COLO829 (cell line): ENCODE measurements at regions not wholly inside any gene's neighbourhood (a gene's known extent, or its start where the extent isn't known, plus 50 kb on each side); places are given as distances from the start of the nearest gene placed in this dataset.
"Not testable (repeated sequence)": the region's sequence is repeated elsewhere in the genome, so short reads cannot be mapped to it uniquely, and the experiment has no call there.

Experiments
- DNase-seq: peaks from one replicate; pipeline ENCODE4 v3.0.0; 2012; ENCODE audit warnings: low spot score

DNA sequence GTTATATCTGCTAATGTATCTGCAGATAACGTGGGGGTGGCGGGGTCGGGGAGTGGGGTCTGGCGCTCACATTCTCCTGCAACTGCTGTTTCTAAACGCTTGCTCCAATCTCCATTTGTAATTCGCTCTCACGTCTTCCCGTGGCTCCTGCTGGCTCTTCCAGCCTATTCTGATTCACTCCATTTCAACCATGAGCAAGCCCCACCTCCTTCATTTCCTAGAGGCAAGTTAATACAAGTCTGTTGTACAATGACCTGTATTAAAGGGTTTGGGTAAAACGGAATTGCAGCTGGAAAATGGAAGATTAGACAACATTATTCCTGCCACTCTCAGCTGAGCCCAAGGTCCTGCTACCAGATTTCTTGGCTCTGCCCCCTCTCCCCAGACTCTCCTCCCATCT is 132.3 kb downstream of the CSNK2A3 start:
- no peak for DNase-seq

DNA sequence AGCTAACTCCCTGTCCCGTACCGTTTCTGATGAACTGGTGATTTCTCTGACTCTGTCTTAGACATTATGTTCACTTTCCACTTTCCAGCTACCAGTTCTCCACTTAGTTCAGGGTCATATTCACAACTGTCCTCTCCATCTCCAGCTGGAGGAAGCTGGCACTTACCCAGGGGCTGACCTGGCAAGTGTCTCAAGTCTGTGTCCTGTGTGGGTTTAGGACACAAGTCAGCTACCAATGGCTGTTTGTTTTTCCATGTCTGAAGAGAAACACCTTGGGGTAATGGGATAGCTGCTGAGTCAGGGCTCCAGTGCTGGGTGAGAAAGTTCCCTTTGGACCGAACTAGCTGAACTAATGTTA is 134.4 kb downstream of the CSNK2A3 start:
- no peak for DNase-seq

DNA sequence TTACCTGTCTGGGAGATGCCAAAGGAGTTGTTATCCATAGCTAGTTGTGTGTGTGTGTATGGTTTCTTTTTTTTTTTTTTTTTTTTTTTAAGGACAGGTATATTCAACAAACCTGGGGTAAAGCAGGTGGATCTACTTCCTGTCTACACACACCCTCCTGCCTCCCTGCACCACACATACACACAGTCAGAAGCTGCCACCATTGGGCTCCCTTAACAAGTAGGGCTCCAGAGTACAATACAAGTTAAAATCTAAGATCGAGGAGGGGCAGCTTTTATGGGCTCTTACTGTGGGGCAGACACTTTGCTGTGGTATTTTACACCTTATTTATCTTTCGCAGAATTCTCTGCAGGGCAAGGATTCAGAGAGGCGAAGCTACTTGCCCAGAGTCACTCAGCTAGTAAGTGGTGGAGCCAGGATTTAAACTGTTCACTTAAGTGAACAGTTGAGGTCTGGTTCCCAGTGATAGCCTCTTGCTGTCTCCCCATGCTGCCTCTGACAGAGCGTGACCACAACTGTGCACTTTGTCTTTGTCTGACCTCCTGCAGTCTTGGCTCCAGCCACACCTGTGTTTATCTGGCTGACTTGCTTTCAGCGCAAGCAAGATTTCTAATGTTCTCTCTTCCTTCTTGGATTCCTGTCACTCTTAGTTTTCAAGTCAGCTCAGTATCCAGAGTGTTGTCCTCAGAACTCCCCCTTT is 135.0 kb downstream of the CSNK2A3 start:
- DNase-seq, result no peak

DNA sequence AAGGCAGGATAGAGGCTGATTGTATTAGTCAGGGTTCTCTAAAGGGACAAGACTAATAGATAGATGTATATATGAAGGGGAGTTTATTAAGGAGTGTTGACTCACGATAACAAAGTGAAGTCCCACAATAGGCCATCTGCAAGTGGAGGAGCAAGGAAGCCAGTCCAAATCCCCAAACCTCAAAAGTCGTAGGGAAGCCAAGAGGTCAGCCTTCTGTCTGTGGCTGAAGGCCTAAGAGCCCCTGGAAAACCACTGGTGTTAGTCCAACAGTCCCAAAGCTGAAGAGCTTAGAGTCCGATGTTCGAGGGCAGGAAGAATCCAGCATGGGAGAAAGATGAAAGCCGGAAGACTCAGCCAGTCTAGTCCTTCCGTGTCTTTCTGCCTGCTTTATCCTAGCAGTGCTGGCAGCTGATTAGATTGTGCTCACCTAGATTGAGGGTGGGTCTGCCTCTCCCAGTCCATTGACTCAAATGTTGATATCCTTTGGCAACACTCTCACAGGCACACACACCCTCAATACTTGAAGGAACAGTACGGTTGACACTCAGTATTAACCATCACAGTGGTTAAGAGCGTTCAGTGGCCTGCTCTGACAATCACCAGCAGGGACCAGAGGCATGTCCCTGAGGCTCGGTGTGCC is 135.6 kb downstream of the CSNK2A3 start:
- no peak for DNase-seq

DNA sequence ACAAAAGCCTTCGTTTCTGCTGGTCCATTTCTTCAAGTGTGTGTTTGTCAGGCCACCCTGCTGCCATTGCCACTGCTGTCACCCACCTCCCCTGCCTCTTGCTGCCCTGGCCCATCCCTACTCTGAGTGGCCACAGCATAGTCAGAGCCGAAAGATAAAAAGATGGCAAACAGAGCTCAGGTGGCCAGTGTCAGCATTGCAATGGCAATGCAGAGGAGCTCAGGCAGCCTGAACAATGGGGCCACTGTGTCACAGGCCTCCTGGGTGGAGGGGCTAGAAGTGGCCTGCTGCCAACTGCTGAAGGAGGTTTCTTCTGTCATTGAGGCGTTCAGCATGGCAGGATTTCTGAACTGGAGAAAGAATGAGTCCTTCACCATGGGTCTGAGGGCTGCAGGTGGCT is 137.1 kb downstream of the CSNK2A3 start:
- DNase-seq, result peak; percentile 31

DNA sequence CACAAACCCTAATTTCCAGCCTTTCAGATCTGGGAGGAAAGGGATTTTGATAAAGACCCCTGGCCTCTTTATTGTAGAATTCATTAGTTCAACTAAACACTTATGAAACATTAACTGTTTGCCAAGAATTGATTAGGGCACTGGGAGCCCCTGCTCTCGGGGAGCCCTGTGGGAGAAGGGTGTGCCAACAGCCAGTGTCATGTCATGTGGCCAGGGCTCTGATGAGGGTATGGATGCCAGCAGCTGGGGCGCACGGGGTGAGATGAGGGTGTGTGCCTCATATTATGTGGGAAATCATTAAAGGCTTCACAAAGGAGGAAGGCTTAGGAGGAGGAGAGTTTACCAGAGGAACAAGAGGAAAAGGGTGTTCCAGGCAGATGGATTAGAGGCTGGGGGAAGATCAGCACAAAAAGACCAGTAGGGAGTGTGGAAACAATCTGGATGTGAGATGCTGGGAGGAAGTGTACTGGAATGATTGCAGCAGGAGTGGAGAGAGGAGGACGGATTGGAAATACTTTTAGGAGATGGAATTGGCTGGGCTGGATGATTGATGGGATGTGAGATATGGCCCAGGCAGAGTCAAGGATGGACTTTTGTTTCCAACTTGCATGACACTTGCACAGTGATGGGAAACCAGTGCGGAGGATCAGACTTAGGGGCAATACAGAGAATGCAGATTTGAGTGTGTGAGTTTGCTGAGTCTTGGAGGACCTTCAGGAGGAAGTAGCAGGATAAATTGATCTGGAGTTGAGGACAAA is 137.8 kb downstream of the CSNK2A3 start:
- no peak for DNase-seq

DNA sequence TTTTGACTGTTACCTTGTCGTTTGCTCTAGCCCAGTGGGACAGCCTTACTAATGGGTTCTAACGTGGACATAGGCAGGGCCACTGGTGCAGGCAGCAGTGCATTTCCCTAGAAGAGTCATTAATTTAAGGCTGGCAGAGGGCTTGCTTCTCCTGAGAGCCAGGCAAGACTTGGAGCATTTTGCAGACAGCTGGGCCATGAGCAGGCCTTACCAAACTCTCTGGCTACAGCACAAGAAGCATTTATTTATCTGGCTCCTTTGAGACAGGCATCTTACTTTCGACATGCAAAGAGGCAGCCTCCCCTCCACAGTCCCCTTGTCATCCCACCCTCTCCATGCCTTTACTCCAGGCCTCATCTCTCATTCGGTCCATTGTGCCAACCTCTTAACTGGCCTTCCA is 139.9 kb downstream of the CSNK2A3 start:
- no peak for DNase-seq

DNA sequence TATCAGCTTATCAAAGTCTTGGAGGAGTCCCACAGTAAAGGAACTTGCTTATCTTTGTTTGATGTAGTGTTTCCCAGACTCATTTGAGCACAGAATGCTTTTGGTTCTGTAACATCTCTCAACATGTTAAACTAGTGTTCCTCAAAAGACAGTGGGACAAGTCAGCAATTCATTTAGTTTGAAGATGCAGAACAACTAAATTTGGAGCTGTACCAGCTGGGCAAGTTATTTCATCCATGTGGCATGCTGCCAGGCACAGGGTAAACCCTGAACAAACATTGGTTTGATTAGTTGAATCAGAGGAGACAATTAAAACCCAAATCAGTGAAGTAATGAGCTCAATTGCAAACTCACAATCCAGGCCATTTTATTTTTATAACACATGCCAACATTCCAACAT is 141.2 kb downstream of the CSNK2A3 start:
- peak; percentile 69 for DNase-seq

DNA sequence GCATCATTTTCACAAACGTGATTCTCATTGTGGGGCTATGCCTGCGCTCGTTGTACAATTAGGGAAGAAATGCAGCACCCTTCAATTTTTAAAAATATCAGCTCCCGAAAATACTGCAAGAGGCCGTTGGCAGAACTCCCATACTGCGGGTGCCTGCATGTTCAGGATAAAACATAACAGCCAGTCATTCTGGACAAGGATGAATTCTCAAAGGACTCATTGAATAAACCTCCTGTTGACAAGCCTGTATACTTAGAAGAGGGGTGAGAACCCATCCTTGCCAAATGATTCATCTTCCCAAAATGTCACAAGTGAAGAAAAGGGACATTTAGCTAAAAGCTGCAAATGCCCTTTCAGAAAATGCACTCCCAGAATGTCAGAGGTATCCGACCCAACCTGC is 141.9 kb downstream of the CSNK2A3 start:
- peak; percentile 95 for DNase-seq

DNA sequence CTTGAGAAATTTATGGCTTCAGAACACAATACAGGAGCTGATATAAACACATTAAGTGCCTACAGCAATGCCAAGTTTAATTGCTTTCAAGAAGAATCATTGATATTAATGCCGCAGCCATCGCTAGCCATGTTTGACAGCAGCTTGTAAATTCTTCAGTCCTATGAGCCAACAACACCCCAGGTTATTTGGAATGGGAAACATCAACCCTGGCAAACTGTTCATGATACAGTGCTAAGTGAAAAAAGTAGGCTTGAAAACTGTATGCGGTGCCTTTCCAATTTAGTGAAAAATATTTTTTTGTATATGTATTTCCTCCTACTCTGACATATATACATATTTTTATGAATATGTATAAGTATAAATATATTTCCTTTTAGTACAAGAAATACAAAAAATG is 142.6 kb downstream of the CSNK2A3 start:
- DNase-seq, result no peak

DNA sequence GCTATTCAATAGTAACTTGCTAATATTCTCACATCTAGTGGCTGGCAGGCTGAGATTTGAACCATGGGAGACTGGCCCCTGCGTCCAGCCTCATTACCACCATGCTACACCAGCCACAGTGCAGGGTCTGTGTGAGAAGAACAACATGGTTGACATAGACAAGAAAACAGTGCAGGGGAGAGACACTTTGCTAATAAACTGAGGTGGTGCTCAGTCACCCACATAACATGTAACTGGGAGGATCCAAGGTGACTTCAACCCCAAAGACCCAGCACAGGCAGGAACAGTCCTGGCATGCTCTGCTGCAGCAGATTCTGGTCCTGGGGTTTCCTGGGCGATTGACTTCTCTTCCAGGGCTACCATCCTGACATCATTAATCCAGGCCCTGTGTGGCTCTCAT is 143.1 kb downstream of the CSNK2A3 start:
- no peak for DNase-seq

DNA sequence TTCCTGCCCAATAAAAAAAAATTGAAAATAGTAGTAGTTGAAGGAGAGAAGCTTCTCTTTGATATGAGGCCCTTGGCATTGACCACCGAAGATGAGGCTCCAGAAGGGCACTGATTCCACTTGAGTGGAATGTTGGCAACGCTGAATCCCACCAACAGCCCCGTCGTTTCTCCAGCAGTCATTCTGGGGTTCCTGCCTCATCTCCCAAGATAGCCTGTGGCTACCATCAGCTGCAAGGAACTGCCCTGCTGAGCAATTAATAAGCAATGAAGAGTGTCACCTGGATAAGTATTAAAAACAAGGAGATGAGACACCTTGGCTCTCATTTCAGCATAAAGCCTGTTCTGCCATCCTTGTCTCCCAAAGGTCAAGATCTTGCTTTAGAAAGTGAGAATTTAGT is 144.1 kb downstream of the CSNK2A3 start:
- DNase-seq, result no peak

DNA sequence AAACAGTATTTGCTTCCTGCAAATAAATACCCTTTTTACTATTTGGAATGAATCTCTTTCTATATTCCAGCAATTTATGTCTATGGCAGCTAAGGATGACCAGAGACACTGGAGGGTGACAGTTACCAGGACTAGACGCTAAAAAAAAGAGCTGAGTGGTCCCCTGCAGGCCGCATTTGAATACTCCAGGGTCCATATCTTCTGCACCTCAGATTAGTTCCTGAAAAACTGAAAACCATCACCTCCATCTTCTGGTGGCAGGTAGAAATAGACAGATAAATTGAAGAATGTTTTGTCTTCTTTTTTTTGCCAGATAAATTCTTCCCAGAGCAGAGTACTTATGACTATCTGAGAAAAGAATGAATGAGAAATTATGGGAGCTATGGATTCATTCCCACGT is 145.6 kb downstream of the CSNK2A3 start:
- DNase-seq, result no peak

DNA sequence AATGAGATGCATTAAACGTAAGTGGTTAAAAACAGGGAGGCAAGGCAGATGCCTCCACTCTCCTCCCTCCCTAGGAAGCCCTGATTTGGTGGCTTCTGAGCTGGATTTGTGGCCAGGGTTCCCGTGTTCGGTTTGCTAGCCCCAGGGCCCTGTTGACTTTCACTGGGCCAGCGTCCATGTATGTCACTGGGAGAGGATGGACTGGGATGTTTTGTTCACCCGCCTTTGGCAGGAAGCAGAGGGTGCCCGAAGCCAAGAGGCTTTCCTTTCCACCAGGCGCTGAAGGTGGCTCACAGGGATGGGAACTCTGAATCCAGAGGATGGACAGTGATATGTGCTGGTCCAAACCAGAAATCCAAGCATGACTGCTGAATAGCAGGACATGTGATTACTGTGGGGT is 146.6 kb downstream of the CSNK2A3 start:
- no peak for DNase-seq

DNA sequence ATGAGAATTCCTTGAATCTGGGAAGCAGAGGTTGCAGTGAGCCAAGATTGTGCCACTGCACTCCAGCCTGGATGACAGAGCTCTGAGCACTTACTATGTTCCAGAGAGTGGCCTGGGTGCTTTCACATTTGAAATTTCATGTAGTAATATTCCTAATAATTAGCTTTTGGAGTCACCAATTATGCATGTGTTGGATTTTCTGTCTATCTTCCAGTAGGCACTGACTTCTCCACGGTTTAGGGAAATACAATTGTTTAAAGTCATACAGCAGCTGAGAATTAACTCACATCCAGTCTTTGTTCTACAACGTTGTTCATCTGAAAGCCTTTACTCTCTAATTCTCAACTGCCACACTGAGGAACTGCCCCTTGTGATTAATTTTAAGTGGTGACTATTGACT is 150.2 kb downstream of the CSNK2A3 start:
- no peak for DNase-seq

DNA sequence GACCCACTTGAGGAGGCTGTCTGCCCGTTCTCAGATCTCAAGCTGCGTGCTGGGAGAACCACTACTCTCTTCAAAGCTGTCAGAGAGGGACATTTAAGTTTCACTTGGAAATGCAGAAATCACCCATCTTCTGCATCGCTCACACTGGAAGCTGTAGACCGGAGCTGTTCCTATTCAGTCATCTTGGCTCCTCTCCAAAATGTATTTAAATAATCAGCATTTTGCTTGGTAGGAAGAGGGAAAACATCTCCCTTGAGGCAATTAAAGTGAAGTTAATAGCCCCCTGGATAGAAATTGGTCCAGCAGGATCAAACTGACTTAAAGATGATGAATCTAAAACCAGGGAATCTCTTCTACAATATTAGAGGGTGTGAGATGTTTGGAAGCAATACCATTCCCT is 151.7 kb downstream of the CSNK2A3 start:
- DNase-seq, result not testable (repeated sequence)

DNA sequence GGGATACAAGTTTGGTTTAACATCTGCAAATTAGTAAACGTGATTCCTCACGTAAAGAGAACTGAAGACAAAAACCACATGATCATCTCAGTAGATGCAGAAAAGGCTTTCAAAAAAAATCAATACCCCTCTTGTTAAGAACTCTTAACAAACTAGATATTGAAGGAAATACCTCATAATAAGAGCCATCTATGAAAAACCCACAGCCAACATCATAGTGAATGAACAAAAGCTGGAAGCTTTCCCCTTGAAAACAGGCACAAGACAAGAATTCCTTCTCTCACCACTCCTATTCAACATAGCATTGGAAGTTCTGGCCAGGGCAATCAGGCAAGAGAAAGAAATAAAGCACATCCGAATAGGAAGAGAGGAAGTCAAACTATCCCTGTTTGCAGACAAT is 160.5 kb downstream of the CSNK2A3 start:
- DNase-seq, result no peak

DNA sequence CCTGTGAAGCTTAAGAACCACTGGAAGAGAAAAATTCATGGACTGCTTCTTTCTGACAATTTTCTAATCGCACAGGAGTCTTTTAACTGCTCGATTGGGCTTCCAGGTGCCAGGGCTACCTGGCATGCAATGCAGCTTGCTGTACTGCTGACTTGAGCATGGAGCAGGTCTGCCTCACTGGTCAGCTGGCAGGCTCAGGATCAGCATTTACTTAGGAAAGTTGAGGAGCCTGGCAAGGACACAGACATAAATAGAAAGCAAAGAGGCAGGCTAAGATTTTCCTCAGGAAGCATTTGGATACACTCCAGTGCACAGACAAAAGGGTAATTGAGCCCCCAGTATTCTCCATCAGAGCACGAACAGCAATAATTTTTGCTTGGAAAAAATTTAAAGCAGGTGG is 163.5 kb downstream of the CSNK2A3 start:
- no peak for DNase-seq

DNA sequence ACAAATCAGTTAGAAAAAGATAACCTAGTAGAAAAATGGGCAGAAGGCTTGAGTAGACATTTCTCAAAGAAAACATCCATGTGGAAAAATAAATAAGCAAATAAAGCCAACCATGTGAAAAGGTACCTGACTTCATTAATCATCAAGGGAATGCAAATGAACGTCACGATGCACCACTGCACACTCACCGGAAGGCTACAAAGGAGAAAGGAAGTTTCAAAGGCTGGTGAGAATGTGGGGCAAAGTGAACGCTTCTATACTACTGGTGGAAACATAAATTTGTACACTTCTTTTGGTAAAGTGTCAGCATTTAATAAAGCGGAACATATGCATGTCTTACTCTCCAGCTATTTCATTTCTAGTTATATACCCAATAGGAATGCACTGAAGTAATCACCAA is 166.8 kb downstream of the CSNK2A3 start:
- DNase-seq, result no peak

DNA sequence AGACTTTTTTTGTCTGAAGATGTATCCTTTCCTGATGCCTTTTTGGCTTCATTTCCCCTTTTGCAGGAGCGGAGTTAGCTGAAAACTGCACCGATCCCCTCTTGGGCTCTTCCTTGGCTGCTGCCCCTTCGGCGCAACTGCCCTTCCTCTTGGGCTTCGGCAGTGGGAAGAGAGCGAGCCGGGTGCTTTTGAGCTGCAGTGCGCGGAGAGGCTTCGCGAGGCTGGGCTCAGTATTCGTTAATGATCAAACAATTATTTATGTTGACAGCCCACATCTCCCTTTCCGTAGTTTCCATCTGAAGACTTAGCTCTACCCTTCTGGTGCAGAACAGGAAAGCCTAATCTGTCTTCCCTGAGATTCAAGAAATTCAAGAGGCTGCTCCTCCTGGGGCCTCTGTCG is 170.8 kb downstream of the CSNK2A3 start:
- DNase-seq, result no peak

DNA sequence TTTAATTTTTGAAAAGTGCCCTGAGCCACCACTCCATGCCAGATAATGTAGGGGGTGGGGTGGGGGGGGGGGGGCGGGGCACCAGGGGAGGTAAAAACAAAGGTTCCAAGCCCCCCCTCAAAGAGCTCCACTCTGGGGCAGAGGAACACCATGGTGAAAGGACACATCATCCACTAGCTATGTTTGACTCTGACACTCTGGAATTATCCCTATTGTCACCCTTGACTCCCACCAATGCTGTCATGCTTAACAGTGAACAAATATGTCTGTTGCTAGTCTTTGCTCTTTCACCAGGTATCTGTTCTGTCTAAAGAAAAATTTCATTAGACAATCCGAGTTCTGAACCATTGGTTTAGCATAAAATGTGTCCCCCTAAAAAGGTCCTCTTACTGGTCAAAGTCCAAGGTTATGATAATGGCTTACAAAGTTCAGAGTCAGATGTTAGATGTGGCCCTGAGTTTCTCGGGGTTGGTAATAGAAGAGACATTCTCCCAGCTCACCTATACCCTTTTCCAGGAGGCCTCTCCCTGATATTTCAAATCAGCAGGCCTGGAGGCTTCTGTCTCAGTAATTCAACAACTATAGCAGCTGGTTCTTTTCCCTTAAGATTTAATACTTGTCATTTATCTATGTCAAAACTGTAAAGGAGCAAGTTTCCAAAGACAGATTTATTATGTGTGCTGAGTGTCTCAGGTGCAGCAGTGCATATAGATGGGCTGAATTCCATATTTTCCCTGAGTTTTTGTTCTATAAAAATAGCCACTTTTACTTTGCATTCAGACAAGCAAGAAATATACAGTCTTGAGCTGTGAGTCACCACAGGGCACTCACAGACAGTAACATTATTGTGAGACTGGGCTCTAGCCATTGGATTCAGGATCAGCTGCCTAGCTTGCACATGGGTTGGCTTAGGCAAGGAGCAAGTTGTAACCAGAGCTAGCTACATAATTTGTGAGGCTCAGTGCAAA is 174.1 kb downstream of the CSNK2A3 start:
- peak; percentile 97 for DNase-seq

DNA sequence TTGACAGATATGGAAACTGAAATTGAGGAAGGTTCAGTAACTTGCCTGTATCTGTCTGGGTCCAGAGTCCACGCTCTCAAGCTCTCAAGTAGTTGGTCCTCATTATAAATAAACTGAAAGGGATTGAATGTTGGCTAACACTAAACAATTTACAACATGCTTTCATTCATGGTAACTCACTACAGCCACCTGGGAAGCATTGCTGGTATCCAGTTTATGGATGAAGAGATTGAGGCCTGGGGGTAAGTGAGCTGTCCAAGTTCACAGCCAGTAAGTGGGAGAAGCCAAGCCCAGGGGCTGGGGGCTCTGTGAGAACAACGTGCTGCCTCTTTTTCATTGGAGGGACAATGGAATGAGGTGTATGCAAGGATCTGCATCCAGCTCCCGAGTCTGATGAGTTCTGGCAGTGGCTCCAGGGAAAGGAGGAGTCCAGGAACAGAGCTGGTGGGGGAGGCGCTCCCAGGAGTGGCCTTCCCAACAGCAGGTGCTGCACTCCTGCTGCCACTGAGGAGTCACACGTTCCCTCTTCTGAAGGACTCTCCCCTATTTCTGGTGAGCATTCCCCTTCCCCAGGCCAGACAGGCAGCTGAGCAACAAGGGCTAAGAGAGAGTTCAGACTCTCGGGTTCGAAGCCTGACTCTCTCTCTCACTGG is 175.8 kb downstream of the CSNK2A3 start:
- no peak for DNase-seq
